Lower leg skin (tissue), 3 donors: ENCODE measurements at regions not wholly inside any gene's neighbourhood (a gene's known extent, or its start where the extent isn't known, plus 50 kb on each side); places are given as distances from the start of the nearest gene placed in this dataset.

Source experiments
- POLR2A ChIP-seq, 2 donors: fragments of 450-650 bp; IDR thresholded peaks; one replicate each; pipeline ENCODE4 v1.6.1; 2016 to 2017; ENCODE audit warnings: antibody characterized with exemption in 2 of 2, mild to moderate bottlenecking in 1 of 2, moderate library complexity in 1 of 2
- TF ChIP-seq, protein P1 (sequence below), 3 donors: fragments of 450-650 bp; IDR thresholded peaks; one replicate each; pipeline ENCODE4 v1.5.1; 2016; ENCODE audit warnings: antibody characterized with exemption in 3 of 3, mild to moderate bottlenecking in 3 of 3, moderate library complexity in 2 of 3

DNA sequence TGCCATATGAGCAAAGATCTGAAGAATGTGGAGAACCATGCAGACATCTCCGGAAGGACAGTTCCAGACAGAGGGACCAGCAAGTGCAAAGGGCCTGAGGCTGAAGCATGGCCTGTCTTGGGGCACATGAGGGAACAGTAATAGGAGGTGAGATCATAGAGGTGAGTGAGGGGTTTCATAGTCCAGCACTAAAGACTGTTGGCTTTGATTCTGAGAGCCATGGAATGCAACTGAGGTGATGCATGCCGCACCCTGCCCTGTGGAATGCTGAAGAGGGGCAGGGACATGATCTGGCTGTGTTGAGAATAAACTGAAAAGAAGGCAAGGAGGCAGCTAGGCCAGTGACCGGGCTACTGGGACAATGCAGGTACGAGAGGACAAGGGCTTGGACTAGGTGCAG, 253.1 kb upstream of the KLF14 start:
- TF ChIP-seq, protein P1, sequence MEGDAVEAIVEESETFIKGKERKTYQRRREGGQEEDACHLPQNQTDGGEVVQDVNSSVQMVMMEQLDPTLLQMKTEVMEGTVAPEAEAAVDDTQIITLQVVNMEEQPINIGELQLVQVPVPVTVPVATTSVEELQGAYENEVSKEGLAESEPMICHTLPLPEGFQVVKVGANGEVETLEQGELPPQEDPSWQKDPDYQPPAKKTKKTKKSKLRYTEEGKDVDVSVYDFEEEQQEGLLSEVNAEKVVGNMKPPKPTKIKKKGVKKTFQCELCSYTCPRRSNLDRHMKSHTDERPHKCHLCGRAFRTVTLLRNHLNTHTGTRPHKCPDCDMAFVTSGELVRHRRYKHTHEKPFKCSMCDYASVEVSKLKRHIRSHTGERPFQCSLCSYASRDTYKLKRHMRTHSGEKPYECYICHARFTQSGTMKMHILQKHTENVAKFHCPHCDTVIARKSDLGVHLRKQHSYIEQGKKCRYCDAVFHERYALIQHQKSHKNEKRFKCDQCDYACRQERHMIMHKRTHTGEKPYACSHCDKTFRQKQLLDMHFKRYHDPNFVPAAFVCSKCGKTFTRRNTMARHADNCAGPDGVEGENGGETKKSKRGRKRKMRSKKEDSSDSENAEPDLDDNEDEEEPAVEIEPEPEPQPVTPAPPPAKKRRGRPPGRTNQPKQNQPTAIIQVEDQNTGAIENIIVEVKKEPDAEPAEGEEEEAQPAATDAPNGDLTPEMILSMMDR (IDR thresholded peaks at IDR 0.05) = no peak
- TF ChIP-seq POLR2A (IDR thresholded peaks at IDR 0.05) = no peak
